ENCODE measurements at regions not wholly inside any gene's neighbourhood (a gene's known extent, or its start where the extent isn't known, plus 50 kb on each side); places are given as distances from the start of the nearest gene placed in this dataset.
"Not testable (repeated sequence)": the region's sequence is repeated elsewhere in the genome, so short reads cannot be mapped to it uniquely, and the experiment has no call there.

DNA sequence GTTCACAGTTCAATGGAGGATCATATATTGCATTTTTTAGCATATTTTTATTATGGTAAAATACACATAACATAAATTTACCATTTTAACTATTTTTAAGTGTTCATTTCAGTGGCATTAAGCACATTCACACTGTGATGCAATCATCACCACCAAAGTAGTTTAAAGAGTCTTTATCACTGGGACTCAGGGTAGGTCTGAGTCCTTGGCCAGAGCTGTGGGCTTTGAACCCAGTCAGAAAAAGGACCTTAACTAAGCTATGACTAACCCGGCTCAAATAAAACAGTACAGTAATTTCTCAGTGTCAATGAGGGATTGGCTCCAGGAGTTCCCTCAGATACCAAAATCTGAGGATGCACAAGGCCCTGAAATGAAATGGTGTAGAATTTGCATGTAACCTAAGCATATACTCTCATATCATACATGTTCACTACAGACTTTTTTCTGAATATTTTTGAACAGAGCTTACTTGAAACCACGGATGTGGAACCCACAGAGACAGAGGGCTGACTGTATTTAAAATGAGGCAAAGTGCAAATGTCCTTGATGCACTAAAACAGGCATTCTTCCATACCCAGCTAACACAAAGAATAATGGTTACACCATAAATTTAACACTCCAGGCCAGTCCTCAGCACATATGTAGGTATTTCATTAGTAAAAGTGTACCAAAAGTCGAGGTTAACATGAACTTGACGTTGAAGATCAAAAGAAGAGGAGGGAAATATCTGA lies 246.2 kb downstream of the LNPK start:
- DNase-seq (ENCODE audit: low read depth): no peak

DNA sequence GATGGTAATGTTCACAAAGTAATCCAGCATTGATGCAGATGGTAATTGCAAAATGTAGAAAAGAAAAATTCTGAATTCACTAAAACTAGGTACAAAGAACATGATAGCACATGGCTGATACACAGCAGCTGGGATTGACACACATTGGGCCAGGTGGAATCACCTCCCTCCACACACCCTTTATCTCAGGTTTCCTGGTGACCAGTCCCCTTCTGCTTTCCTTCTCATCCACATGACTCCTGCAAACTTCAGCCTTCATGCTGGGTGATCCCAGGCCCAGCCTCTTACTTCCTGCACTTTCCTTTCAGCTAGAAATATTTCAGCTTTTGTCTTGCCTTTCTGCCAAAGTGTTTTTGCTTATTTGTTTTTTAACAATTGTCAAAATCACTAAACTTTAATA lies 246.9 kb downstream of the LNPK start:
- DNase-seq (ENCODE audit: low read depth): no peak

DNA sequence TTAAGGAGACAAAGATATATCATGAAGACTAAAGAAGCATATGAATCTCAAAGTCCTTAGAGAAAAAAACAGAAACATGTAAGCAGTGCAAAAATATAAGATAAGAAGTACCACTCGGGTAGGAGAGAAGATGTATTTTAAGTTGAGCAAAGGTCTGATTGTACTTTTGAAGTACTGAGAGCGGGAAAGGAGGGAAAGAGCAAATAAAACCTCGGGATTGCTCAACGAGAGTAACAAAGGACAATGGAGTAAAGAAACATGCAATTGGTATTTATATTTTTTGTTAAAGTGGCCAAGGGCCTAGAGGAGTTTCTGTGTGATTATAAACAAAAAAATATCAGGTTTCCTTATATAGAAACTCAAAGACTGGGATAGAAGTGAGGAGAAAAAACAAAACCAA lies 251.9 kb downstream of the LNPK start:
- no peak for DNase-seq (ENCODE audit: low read depth)

DNA sequence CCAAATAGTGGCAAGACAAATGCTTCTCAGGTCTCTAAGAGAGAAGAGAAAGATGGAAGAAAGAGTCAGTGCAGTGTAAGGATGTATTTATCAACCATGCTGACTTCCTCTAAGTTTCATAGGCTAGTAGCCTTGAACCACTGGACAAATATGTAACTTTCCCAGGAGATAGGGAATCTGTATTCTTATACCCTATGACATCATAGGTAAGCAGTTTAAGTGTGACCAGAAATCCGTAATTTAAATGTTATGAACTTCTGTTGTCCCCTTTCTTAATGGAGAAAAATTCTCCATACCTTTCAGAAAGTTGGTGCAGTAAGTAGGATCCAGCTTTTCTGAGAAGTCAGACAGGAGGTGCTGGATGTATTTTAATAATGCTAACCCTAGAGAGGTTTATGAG lies 256.2 kb downstream of the LNPK start:
- no peak for DNase-seq (ENCODE audit: low read depth)

DNA sequence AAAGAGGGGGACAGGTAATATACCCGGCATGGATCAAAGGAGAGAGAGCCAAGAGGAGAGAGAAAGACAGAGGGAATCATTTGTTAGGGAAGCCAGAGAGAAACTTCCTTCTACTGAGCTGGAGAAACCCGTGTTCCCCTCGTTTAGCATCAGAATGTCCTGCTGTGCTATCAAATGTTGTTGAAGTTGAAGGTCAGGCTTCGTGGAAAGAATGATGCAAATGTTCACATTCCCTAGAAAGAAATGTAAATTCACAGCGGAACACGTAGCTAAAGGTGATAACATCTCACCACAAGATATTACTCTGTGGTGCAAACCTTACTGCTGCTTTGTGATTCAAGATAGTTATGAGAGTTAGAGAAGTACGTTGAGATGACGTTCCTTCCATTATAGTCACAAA lies 258.1 kb downstream of the LNPK start:
- DNase-seq (ENCODE audit: low read depth): no peak

DNA sequence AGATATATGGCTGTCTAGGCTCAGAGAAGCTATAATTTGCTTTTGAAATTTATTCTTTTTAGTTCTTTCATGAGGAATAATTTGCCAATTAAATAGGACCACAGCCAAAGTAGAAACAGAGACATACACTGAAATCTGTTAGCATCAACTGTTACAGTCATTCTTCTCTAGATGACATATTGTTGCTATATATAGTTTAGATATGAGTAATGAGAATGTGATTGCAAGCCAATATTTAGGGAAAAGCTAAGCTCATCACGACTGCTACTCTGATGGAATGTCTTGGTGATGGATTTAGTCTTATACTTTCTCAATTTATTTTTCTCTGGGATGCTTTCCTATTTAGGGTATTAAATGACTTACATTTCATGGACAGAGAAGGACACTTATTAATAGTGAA lies 259.1 kb downstream of the LNPK start:
- no peak for DNase-seq (ENCODE audit: low read depth)

DNA sequence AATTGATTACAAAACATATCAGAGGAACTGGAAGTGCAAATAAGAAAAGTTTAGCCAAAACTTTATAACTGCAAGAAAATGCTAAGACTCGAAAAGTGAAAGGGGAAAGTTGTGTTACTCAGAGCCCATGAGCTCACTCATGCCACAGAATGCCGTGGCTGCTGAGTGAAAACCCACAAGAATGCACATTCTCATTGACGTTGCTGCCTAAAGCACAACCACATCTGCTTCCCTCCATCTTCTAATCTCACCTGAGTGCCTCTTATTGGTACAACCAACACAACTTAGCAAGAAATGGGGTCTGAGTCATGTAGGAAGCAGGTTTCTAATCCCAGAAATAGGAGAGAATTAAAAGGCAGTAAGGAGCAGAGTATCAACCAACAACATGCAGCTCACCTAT lies 259.7 kb downstream of the LNPK start:
- peak; percentile 4 for DNase-seq (ENCODE audit: low read depth)

DNA sequence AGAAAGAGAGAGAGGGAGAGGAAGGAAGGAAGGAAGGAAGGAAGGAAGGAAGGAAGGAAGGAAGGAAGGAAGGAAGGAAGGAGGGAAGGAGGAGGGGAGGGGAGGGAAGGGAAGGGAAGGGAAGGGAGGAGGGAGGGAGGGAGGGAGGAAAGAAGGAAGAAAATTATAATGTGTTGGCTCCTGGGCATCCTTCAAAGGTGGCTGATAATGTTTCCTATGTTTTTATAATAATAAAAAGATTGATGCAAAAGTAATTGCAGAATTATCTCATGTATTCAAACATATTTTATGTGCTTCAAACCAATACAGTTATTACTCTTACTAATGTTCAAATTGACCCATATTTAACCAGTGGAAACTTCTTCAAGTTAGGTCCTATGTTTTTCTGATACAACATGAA lies 260.9 kb downstream of the LNPK start:
- no peak for DNase-seq (ENCODE audit: low read depth)

DNA sequence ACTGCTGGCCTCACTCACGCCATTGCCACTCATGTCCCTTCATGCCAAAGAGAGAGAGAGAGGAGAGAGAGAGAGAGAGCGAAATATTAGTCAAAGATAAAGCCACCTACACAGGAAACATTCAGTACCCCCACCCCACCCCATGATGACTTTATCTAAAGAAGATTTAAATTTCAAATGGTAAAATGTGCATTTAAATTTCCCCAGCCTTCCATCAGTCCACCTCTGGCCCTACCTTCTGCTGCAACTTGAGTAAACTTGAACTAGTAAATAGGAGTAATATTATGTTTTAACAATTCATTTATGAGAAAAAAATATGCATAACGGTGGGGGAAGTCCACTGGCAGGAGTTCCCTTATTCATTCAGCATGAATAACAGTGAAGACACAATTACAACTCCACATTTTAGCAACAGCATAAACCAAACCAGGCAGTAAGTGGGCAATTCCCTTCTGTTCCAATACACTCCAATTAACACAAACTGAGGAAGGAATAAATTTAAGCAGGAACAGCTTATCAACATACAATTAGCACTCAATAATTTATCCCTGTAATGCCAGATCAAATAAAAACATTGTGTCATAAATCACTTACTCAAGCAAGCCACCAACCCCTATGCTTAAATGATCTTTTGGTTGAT lies 264.2 kb downstream of the LNPK start:
- DNase-seq (ENCODE audit: low read depth): no peak

DNA sequence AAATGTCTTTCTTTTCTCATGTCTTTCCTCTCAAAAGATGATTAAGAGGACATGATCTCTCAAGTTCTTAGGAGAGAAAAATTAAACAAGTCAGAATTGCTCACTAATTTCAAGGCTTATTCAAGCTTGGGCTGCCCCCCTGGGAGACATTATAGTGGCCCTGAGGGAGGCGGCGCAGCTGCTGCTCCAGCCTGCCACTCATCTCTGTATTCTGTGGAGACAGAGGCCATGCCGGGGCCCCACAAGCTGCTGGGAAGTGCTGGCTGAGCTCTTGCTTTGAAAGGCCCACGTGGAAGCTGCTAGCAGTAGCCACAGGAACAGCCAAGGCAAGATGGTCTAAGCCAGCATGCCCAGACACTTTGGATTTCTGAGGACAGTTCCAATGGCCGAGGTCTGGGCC lies 267.4 kb downstream of the LNPK start:
- no peak for DNase-seq (ENCODE audit: low read depth)

DNA sequence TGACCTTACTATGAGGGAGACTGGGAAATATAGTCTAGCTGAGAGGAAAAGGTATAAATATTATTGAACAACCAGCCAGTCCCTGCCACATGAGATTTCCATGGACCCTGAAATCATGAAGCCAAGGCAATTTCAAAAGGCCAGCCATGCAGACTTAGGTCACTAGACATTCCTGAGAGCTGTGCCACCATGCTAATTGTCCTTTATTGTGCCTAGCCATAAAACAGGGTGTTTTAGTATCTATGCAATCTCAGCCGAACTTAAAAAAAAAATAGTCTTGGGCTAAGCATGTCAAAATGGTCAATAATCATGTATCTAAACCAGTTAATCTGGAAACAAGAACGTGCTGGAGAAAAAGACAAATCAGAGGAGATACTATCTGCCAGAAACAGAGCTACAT lies 269.5 kb downstream of the LNPK start:
- no peak for DNase-seq (ENCODE audit: low read depth)

DNA sequence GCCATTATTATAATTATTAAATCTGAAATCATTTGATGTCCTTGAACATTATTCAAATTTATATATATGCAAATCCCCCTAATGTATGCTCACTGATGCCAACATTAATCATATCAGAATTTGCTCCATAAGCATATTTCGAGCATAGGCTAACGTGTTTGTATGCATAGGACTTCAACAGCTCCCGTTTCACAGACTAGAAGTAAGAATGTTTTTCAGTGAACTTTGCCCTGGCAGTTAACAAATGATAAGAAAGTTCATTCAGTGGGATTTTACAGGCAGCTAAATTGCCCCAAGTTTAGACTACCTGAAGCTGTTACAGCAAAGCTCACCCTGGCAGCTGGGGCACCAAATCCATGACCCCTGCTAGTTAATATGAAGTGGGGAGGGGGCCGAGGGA lies 272.0 kb downstream of the LNPK start:
- DNase-seq (ENCODE audit: low read depth): no peak

DNA sequence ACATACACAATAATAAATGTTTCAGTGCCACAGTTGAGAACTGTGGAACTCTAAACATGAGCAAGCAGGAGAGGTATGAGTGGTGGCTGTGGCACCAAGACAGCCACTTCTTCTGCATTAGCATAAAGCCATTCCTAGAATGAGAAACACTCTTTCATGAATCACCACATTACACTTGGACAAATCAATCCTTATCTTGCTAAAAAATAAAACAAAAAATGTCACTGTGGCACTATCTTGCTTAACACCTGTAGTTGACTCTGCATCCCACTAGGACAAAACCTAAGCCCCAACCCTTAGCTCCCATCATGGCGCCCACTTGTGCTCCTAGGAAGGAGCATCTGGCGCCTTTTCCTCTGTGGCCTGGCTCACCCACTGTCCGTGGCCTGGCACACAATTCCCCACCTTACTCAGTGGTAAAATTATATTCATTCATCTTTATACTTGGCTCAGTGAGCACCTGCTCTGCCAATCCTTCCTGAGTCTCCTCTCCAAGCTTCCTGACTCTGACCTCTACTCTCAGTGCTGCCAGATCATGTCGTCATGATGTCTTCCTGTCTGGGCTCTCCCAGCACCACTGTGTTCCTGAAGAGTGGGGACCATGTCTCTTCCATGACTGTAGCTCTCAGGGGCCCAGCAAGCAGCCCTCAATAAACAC lies 272.9 kb downstream of the LNPK start:
- DNase-seq (ENCODE audit: low read depth): no peak

DNA sequence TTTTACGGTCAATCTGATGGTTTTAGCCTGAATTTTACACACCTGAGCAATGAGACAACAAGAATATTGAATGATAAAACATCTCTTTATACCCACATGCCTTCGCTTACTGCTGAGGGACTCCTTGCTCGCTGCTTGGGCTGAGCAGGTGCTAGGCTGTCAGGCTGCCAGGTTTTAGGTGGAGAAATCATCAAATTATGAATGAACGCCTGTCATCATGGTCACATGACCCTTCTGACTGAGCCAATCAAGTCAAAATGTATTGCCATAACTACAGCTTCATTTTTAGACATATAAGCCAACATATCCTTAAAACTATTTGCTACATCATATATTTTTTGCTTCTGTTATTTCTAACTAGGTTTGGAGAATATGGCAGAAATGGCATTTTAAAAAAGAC lies 274.0 kb downstream of the LNPK start:
- DNase-seq (ENCODE audit: low read depth): no peak

DNA sequence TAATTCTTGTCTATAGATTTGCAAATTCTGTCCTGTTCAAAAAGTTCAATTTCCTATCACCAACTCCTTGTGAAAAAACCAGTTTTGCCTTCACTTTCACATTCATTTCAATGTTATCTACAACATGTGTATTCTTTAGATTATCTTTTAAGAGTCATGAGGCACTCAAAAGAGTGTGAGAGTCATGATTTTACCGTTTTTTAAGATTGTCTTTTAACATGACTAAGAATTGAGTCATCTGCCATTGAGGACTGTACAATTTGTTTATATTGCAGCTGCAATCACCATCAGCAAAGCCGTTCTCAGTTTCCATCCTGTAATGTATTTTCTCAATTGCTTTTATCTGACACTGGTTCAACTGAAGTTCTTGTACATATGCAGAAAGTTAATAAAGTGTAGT lies 275.8 kb downstream of the LNPK start:
- DNase-seq (ENCODE audit: low read depth): no peak

DNA sequence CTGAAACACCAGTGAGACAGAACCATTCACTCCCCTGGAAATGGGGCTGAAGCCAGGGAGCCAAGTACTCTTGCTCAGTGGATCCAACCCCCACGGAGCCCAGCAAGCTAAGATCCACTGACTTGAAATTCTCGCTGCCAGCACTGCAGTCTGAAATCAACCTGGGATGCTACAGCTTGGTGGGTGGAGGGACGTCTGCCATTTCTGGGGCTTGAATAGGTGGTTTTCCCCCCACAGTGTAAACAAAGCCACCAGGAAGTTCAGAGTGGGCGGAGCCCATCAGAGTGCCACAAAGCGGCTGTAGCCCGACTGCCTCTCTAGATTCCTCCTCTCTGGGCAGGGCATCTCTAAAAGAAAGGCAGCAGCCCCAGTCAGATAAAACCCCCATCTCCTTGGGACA lies 292.8 kb downstream of the LNPK start:
- no peak for DNase-seq (ENCODE audit: low read depth)

DNA sequence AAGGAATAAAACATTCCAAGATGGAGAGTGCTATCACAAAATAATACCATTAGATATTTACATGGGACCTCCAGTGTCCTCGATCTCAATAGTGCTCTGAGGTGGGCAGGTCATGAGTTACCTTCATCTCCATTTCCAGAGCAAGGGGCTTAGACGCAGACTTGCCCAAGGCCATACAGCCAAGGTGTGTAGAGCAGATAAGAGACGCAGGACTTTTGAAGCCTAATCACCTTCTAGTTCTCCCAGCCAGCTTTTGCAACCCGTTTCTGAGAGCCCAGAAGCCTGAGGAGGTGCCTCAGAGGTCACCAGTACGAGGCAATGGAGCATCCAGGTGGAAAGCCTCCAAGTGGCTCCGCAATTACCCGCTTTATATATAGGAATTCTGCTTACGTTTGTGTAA lies 294.7 kb downstream of the LNPK start:
- DNase-seq (ENCODE audit: low read depth): no peak

DNA sequence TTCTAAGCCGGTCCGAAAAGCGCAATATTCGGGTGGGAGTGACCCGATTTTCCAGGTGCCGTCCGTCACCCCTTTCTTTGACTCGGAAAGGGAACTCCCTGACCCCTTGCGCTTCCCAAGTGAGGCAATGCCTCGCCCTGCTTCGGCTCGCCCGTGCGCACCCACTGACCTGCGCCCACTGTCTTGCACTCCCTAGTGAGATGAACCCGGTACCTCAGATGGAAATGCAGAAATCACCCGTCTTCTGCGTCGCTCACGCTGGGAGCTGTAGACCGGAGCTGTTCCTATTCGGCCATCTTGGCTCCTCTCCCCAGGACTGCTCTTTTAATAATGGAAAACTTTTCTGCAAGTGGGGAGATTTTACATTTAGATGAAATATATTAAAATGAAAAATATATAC lies 297.5 kb downstream of the LNPK start:
- not testable (repeated sequence) for DNase-seq (ENCODE audit: low read depth)

DNA sequence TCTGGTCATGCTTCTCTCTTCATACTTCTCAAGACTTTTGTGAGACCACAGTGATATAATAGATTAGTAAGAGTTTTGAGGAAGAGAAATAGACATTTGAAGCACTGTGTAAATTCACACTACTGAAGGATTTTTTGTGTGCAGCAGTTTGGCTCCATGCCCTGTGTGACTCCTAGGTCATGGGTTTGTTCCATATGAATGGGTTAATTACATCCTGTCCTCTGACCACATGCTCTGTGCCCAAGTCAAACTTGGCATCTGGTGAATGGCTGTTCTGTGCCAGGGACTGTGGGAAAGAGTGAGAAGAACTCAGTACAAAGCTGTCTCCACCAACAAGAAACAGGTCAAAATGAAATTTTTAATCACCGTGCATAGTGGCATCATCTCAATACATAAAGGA lies 304.0 kb downstream of the LNPK start:
- DNase-seq (ENCODE audit: low read depth): no peak

DNA sequence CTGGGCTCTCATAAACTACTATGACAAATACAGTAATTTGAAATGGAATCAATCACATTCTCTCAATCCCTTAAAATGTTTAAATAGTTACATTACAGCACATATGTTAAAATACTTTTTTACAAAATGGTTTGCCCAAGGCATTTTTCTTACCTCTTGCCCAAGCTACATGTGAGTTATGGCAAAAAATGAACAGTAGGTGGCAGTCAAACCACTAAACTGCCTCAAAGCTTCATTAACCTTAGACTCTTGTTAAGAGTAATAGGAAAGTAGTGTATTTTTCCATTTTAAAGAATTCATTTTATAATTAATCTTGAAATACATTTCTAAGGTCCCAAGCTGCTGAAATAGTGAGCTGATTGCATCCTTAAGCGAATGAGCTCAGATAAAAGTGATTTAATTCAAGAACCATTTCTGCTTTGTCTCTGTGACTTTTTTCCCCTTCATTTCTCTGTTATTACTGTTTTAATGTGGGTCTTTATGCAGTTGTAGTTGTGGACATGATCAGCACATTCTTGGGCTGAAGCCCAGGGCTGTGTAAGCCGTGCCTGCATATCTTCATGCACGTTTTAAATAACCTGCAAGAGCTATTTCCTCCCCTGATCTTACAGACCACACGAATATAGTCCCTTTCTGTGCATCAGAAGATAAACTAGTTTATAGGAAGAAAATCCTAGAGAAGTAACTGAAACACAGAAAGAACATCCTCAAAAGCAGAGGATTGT lies 311.8 kb downstream of the LNPK start:
- peak; percentile 28 for DNase-seq (ENCODE audit: low read depth)

DNA sequence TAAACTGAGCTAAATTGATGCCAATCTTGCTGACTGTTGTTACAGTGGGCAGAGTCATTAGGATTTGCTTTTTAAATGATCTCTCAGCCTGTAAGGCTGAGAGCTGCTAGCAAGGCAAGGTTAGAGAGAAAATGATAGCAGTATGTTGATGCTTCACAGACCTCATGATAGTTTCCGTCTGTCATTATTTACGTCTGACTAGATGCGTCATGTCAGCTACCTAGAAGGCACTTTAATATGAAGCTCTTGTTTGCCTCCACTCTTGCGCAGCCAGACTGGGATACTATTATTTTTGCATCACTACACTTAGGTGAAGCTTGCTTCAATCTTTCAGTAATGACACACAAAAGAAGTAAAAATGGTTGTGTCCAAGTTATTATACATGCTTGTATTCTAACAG lies 313.8 kb downstream of the LNPK start:
- DNase-seq (ENCODE audit: low read depth): no peak

DNA sequence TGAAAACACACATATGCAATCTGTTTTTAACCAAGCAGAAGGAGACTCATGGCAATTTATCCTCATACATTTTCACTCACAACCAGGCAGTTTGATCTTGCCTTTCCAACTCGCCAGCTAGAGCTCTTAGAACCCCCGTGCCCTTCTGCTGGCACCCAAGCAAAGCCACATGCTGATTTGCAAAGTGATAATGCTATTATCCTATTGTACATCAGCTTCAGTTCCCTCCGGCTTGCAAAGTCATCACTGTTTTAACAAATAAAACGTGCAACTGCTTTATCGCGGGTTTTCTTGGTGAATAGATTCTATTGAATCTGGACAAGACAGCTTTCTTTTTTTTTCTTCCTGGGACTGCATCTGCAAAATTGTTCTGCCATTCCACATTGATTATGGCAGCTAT lies 314.6 kb downstream of the LNPK start:
- no peak for DNase-seq (ENCODE audit: low read depth)

DNA sequence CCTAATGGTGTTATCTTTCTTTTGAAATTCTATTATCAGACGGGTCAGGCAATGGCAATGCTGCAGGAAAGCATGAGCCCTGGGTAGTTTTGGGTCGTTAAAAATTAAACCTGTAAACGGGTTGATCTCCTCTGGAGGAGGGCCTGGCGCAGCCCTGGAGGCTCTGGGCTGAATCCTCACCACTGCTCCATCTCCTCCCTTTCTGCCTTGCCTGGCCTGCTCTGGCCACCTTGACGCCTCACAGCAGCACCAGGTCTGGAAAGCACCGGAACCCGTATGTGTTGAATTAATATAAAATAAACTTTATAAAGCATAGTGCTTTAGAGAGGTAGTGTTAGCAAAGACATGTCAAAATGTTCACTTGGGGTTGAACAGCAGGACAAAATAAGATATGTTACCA lies 316.1 kb downstream of the LNPK start:
- no peak for DNase-seq (ENCODE audit: low read depth)
